HG03460 (cell line): ENCODE measurements at regions not wholly inside any gene's neighbourhood (a gene's known extent, or its start where the extent isn't known, plus 50 kb on each side); places are given as distances from the start of the nearest gene placed in this dataset.

Experiments used
- ATAC-seq: cut with Tn5 transposase; IDR thresholded peaks from one replicate; pipeline ENCODE4 v1.9.1; 2021; ENCODE audit not compliant: unreplicated experiment

DNA sequence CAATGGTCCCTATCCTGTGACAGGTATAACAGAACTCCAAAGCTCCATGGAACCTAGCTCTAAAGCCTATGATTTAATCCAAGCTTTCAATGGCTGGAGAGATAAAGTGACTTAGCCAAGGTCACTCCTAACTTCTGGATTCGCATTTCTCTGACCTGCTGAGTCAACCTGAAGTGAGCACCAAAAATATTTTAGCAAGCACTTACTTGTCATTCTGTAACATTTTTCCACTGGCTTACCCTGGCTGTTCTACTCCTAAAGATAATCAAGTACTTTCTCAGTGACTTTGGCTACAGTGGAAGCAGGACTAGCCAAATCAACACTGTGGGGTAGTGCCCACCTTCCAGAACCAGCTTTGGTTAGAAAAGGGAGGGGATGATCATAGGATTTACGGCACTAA lies 188.3 kb downstream of the OGFRL1 start:
- ATAC-seq: no peak

DNA sequence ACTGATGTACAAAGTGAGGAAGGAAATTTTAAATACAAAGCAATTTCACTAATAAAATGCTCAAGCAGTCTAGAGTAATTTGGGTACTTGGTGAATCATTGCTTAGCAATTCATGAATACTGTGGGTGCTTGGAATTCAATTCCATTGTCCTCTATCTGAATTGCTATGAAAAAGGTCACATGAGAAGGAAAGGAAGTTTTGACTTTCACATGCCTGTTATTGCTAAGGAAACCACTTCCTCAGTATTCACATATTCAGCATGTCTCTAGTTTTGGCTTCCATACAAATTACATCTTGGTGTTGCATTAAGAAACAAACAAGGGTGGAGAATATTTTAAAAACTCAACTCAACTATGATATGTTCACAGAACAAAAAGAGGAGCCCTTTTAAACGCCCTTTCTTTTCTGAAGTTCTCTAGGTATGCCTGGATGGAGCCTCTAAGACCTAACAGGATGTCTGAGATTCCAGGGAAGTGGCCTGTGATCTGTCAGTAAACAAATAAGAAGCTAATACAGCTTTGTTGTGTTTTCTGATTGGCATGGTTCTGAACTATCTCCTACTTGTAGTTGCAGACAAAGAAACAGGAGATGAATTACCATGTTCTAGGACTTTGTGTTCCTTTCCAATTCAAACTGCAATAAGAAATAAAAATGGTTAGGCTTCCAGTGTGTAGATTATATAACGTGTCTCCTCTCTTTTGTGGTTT lies 190.4 kb downstream of the OGFRL1 start:
- no peak for ATAC-seq

DNA sequence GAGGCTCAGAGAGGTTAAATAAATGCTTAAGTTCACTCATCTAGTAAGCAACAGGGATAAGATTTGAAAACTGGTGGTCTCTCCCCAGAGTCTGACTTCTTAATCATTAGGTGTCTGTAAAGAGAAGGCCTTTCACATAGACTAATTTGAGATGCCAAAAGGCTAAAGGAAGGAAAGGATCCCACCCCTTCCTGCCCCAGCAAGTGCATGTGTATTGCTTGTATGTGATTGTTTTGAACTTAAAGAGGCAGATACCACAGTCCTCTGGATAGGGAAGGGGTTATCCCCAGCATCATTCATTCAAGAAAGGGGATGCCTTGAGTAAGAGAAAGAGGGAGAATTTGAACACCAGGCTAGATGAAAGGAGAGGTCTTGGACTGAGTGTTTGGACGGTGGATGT lies 192.0 kb downstream of the OGFRL1 start:
- ATAC-seq: no peak

DNA sequence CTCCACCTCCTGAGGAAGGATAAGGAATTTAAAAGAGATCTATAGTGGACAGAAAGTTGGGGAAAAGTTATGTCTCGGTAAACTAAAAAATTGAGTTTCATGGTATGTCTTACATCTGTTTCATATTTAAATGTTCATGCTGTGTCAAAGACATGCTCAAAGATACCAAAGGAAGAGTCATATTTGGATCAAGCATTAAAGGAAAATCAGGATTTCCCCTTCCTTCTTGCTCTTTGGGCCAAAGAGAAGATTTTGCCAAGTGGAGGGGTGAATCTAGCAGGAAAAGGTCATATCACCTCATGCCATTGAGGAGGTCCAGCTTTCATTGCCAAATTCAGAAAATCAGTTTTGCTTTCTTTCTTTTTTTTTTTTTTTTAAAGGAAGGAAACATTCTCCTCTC lies 192.4 kb downstream of the OGFRL1 start:
- no peak for ATAC-seq

DNA sequence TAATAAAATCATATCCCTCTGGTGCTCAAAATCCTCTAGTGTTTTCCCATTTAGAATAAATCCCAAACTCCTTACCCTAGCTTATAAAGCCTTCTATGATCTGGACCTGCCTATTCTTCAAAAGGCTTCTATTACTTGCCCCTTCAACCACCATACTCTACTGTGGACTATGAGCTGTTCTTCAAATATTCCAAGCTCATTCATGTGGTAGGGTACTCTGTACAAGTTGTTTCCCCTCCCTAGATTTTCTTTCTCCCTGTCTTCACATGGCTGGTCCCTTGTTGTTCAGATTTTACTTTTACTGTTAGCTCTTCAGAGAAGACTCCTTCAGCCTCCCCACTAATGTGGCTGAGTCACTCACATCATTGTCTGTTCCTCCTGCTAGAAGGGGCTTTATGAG lies 193.2 kb downstream of the OGFRL1 start:
- no peak for ATAC-seq

DNA sequence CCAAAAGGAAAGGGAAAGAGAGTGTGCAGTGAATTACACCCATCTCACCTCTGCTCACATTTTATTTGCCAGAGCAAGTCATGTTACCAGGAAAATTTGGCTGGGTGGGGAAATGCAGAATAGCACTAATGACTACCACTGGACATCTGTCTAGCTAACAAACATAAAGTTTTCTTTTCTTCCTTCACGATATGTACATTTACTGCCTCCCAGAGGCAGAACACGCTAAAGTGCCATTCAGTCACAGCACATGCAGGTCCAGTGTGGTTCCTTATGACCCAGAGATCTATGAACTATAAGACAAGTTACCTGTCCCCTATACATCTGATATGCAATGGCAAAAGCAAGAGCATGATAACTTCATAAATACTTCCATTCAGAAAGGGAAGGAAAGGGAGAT lies 194.1 kb downstream of the OGFRL1 start:
- no peak for ATAC-seq

DNA sequence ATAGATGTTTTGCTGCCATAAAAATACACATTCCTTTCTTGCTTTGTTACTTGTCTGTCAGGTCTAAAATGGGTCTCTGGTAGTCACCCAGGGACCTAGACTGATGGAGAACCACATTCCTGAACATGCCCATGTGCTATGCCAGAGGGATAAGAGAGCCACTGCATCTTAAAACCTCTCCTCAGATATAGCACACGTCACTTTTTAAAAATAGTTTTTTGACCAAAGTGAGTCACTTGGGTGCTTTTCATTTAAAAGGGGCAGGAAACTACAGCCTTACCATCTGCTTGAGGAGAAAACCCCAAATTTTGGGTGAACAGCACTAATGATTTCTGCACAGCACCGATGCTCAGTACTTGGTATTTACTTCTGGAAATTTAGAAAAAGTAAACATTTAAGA lies 197.8 kb downstream of the OGFRL1 start:
- ATAC-seq: no peak

DNA sequence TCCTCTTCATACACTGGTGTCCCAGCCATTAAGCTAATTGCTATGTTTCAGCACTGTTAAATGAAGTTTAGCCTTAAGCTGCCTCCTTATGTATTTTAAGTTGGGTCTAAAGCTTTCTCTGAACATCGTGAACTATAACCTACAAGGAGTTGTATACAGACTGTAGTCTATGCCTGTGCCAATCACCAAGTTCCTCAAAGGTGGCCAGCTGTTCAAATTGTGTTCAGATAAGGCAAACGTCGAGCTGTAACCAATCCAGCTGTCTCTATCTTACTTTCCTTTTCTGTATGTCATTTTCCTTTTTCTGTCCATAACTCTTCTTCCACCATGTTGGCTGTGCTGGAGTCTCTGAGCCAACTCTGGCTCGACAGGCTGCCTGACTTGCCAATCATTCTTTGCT lies 199.6 kb downstream of the OGFRL1 start:
- ATAC-seq: no peak

DNA sequence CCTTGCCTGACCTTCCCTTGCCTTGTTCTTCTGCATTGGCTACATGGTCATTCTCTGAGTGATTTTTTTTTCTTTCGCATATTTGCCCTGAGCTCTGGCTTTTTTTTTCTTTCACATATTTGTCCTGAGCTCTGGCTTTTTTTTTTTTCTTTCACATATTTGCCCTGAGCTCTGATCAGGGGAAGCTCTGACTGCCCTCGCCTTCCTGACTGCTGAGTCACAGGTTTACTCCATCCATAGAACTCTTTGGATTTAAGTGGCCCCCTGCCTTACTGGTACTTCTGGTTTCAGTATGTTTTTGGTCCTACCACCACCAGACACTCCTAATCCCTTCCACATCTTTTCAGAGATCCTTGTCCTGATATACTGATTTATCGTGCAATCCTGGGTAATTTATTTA lies 201.1 kb downstream of the OGFRL1 start:
- ATAC-seq: no peak

DNA sequence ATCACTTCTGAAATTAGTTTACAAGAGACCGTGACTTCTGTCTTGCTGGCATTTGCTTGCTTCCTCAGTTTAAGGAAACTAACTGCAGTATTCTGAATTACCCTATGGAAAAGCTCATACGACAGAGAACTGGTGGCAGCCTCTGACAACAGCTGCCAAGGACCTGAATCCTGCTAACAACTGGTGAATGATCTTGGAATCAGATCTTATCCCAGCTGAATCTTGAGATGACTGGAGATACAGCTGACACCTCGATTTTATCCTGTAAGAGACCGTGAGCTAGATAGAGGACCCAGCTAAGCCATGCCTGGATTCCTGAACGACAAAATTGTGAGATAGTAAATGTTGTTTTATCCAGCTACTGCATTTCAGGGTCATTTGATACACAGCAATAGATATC lies 202.3 kb downstream of the OGFRL1 start:
- no peak for ATAC-seq

DNA sequence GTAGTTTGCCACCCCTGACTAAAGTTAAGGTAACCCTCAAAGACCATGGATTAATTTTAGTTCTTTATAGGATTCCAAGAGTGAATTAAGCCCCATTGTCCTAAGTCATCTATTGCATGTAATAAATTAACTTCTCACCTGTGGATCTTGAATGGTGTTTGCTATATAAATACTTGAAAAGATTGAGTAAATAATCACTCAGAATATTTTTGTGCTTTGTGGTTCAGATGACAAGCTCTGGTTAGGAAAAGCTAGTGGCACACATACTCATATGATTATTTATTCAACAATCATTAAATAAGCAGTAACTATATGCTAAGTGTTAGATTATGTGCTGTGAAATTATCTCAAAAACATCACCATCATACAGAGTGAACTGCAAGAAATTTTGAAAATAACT lies 203.2 kb downstream of the OGFRL1 start:
- ATAC-seq: no peak

DNA sequence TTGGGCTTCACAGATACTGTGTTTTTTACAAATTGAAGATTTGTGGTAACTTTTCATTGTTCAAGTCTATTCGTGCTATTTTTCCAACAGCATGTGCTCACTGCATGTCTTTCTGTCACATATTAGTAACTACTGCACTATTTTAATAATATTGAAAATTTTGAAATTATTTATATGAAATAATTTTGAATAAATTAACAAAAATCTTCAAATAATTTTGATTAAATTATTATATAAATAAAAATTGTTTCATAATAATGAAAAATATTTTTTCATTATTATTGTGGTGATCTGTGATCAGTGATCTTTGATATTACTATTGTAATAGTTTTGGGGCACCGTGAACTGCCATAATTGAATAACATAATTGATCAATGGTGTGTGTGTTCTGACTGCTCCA lies 204.1 kb downstream of the OGFRL1 start:
- ATAC-seq: no peak

DNA sequence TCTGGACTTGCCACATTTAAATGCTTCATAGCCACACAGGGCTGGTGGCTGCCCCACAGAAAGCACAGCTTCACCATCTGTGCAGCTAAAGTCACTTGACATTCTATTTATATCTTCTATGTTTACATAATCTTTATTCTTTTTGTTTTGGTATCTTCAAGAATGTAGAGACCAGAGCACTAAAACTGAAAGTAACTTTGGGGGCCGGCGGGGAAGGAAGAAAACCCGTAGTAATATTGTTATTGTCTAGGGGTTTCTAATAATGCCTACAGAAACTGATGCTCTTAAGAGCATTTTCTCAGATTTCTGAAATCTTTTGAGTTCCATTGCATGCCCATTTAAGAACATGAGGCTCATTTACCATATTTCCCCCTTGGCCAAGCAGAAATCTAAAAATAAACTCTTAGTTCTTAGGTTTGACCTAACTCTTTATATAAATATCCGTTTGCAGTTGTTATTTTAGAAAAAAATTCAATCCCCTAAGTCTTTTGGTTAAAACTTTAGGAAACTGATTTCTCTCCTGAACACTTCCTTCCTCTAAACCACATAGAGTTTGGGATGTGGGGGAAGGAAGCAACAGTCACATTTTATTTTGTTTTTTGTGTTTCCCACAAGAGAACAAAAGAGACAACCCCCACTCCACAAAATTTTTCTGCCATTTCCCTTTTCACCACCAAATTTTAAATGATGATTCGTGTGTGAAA lies 207.6 kb downstream of the OGFRL1 start:
- peak; percentile 99 for ATAC-seq

DNA sequence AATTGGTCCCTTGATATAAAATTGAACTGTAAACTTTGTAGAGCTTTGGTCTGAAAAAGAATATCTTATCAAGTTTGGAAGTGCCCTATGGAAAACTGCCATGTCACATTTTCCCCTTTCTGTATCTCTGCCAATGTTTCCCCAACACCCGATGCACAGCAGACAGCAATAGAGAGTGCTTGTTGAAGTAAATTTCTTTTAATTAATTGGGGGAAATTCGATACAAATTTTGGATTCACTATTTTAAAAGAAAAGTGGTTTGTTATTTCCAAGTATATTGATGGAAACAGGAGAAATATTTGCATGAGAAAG lies 208.1 kb downstream of the OGFRL1 start:
- ATAC-seq: no peak

DNA sequence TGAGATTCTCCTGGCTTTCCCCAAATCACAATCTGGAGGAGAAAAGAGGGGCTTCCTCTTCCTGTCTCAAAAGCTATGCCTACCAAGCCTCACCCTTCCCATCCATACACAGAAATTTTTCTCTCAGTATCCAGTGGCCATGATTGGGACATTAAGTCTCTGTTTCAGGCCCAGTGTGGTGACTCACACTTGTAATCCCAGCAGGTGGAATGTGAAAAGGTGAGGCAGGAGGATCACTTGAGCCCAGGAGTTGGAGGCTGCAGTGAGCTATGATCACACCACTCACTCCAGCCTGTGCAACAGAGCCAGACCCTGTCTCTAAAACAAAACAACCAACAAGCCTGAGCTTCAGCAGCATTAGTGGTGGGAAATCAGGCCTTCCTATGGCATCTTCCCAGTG lies 210.0 kb downstream of the OGFRL1 start:
- ATAC-seq: no peak

DNA sequence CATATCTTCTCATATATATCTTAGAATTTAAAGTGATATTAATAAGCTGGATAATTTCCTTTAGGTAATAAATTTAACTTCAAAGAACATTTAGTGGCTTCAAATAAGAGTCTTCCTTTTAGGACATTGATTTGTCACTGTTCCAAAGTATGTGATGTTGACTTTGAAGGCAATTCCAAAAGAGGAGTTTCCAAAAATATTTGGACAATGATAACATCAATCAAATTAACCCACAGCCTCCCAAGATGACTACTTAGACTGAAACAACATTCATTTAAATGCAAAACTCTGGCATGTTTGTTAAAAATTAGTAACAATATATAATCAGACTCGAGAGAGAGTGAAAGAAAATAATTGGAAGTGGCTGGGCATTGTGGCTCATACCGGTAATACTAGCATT lies 211.1 kb downstream of the OGFRL1 start:
- ATAC-seq: no peak

DNA sequence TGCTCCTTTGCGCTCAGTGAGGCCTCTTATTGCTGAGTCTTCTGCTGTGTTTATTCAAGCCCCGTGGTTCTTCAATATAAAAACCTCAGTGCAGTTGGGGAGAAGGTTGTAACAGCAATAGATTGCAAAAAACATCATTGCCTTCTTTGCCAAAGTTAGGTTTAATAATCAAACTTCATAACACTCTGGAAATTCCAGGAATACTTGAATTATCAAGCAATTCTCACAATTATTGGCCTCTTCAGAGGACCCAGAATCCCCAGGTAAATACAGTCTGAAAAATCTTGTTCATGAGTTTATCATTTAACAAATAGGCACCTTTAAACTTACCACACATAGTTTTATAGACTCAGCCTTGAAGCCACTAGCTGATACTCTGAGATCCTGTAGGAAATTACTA lies 213.6 kb downstream of the OGFRL1 start:
- ATAC-seq: no peak

DNA sequence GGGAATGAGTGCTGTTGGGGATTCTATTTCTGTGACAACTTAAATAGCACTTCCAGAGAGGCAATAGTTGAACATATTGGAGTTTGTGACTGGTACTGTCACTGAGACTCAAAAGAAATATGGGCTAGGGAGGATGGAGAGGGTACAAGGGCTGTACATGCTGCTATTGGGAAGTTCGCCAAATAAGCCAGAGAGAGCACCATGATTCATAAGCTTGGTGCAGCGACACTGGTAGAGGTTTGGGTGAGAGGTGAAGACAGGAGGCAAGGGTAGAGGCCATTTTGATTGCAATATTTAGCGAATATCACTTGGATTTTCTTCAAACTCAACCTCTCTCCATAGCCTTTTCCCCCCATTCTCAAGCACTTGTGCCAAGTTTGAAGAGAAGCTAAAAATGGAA lies 214.3 kb downstream of the OGFRL1 start:
- ATAC-seq: no peak

DNA sequence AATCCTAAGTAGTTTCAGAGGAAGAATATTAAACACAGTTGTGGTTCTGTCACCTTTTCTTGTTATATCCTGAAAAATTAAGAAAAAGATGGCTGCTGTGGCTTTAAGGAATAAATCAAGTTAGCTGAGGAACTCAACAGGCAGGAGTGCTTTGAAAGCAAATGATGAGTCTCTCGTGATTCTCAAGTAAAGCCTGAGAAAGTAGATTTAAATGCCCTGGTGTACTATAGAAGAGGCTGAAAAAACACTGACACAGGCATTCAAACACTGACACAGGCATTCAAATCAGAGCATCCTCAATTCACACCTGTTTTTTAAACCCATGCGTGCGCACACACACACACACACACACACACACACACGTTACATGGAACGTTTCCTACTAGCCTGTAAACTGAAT lies 218.6 kb downstream of the OGFRL1 start:
- no peak for ATAC-seq

DNA sequence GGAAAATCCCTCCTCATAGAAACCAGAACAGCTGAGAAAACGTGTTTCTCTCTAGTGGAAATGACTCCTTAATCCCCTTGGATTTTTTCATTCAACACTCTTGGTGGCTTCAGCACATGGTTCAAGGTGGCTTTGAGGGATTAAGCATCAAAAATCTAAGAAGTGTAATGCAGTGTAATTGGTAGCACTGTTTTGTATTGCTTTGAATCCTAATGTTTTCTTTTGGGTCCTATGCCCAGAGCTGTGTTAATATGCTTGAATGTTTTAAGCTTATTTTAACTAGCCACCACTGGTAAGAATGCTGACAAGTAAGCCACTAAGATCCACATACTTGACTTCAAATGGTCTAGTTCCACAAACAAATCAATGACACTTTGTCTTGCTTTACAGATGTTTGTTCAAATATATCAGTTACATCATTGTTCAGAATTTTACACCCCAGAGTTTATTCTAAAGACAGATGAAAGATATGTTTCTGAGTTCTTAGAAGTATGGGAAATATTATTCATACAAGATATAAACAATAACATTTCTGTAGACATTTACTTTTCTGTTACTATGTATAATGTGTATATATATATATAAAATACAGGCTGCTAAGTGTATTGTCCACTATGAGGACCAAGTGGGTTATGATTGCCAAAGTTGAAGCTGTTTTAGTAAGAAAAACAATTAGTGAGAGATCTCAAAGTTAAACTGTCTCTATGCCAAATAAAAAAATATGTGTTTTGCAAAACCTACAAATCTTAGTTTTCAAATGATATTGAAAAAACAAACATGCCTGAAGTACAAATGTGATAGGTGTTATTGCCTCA lies 220.8 kb downstream of the OGFRL1 start:
- no peak for ATAC-seq

DNA sequence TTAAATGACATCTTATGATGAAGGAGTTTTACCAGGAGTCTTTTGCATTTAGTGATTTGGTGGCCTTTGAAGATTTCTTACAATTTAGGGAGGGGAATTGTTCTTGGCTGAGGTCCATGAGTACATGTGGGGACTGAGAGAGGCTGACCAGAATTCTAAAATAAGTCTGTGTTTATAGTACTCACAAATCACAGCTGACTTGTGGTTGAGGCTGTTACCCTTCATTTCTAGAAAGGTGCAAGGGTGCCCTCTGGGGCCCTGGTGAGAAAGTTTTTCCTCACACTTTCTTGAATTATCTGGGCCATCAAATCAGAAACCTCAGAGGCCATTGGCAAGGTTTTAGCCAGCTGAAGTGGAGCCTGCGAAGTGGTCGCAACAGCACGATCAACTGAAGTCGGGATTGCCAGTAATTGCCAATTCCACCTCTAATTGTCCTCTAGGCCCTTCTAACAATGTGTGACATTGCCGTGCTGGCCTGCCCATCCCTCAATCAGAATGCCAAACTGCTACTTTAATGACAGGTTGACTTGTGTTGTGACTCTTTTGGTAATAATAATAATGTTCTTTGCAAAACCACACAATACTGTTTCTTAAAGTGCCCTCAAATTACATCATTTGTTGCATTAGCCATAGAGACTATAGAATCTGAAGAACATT lies 221.6 kb downstream of the OGFRL1 start:
- peak; percentile 68 for ATAC-seq

DNA sequence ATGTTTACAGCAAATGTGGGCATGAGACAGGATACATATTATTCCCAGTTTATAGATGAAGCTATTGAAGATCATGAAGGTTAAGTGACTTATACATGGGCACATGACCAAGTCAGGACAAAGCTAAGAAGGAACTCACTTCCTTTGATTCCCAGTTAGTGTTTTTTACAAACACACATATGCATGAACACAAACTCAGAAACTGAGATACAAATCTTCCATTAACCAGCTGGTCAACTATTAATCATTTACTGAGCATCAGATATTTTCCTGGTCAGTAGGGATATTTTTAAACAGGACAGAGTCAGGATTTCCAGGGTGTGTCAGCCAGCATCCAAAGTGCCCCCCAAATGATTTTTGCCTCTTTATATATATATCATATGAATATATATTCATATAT lies 222.2 kb downstream of the OGFRL1 start:
- no peak for ATAC-seq
